HG03159 (cell line): ENCODE measurements at regions not wholly inside any gene's neighbourhood (a gene's known extent, or its start where the extent isn't known, plus 50 kb on each side); places are given as distances from the start of the nearest gene placed in this dataset.

ENCODE experiments used
- ATAC-seq: cut with Tn5 transposase; IDR thresholded peaks from one replicate; pipeline ENCODE4 v1.9.1; 2021; ENCODE audit warnings: mild to moderate bottlenecking, moderate library complexity; ENCODE audit not compliant: unreplicated experiment

- ATAC-seq = no peak
Observed at GRCh38 chr2:103809941-103810441, 1043.9 kb upstream of the POU3F3 start.

GRCh38 chr2:103810875-103811274 is 1043.0 kb upstream of the POU3F3 start:
- ATAC-seq = no peak

- no peak for ATAC-seq
Observed at GRCh38 chr2:103814016-103814415, 1039.9 kb upstream of the POU3F3 start.

GRCh38 chr2:103815731-103816130 is 1038.2 kb upstream of the POU3F3 start:
- no peak for ATAC-seq

- no peak for ATAC-seq
Observed at GRCh38 chr2:103817746-103818145, 1036.2 kb upstream of the POU3F3 start.

GRCh38 chr2:103818176-103818575 is 1035.7 kb upstream of the POU3F3 start:
- no peak for ATAC-seq

GRCh38 chr2:103819599-103819998 is 1034.3 kb upstream of the POU3F3 start:
- ATAC-seq = no peak

- ATAC-seq = no peak
Observed at GRCh38 chr2:103823847-103824246, 1030.1 kb upstream of the POU3F3 start.

GRCh38 chr2:103847276-103847675 is 1006.6 kb upstream of the POU3F3 start:
- no peak for ATAC-seq

GRCh38 chr2:103859238-103859637 is 994.7 kb upstream of the POU3F3 start:
- no peak for ATAC-seq

- peak; percentile 60 for ATAC-seq
Observed at GRCh38 chr2:103860016-103860415, 993.9 kb upstream of the POU3F3 start.

- ATAC-seq = no peak
Observed at GRCh38 chr2:103868396-103868795, 985.5 kb upstream of the POU3F3 start.

GRCh38 chr2:103873716-103874351 is 980.1 kb upstream of the POU3F3 start:
- ATAC-seq = no peak

- no peak for ATAC-seq
Observed at GRCh38 chr2:103875131-103875530, 978.8 kb upstream of the POU3F3 start.

GRCh38 chr2:103875531-103875930 is 978.4 kb upstream of the POU3F3 start:
- no peak for ATAC-seq

GRCh38 chr2:103876611-103877010 is 977.3 kb upstream of the POU3F3 start:
- no peak for ATAC-seq

- no peak for ATAC-seq
Observed at GRCh38 chr2:103879101-103879500, 974.8 kb upstream of the POU3F3 start.

- no peak for ATAC-seq
Observed at GRCh38 chr2:103880081-103880834, 973.7 kb upstream of the POU3F3 start.

- no peak for ATAC-seq
Observed at GRCh38 chr2:103887625-103888024, 966.3 kb upstream of the POU3F3 start.

- no peak for ATAC-seq
Observed at GRCh38 chr2:103896182-103896581, 957.7 kb upstream of the POU3F3 start.

- no peak for ATAC-seq
Observed at GRCh38 chr2:103898561-103898960, 955.4 kb upstream of the POU3F3 start.

GRCh38 chr2:103902347-103902746 is 951.6 kb upstream of the POU3F3 start:
- ATAC-seq = no peak
